ENCODE measurements at regions not wholly inside any gene's neighbourhood (a gene's known extent, or its start where the extent isn't known, plus 50 kb on each side); places are given as distances from the start of the nearest gene placed in this dataset.

DNA sequence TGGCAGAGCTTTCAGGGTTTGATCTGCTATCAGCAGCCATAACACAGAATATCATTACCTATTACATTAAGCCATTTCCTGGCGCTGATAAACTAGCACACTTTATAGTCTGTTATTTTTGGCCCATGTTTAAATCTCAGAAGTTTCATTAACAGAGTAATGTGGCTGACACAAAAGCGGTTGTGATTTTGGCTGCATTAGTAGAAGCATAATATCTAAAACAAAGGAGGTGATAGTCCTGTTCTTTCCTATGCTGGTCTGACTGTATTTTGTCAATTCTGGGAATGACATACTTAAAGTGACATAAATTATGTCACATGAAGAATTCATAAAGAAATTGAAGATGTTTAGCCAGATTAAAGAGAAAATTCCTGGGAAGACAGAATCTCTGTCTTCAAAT lies 151.3 kb upstream of the KCND3 start:
- TF ChIP-seq EZH2phosphoT487 (IDR thresholded peaks at IDR 0.05; ENCODE audit: unreplicated experiment): no peak
- TF ChIP-seq POLR2AphosphoS5 (IDR thresholded peaks at IDR 0.05; ENCODE audit: low read depth): no peak
- Histone ChIP-seq H4K20me1 (replicated peaks; ENCODE audit: insufficient read depth) (no peaks in the 10 kb centered on the region), H2AFZ (no peak overlapping the region), H3K9me2 (ENCODE audit: insufficient read depth) (0 out of 2 replicates have a peak, but pooled peaks cover 6% of the 10 kb centered on the region), H3K27me3 (ENCODE audit: insufficient read depth) (no peaks in the 10 kb centered on the region), H3F3A (replicated peaks; ENCODE audit: low read depth) (no peaks in the 10 kb centered on the region), H3K4me2 (no peak overlapping the region), H3K4me1 (ENCODE audit: insufficient read depth) (no peaks in the 10 kb centered on the region), H3K4me3 (no peak overlapping the region), H3K36me3 (ENCODE audit: insufficient read depth) (no peaks in the 10 kb centered on the region), H3K79me2 (replicated peaks; ENCODE audit: insufficient read depth) (no peaks in the 10 kb centered on the region), H3K27ac (ENCODE audit: low read depth) (no peak overlapping the region)
- H3K27ac Mint-ChIP-seq: no peak overlapping the region
- H3K36me3 Mint-ChIP-seq (ENCODE audit: low read depth): no peaks in the 10 kb centered on the region
- no peaks in the 10 kb centered on the region for H3K4me1 Mint-ChIP-seq
- H3K9me3 Mint-ChIP-seq: no peaks in the 10 kb centered on the region
- no peak for DNase-seq (ENCODE audit: low spot score)
- H3K4me3 Mint-ChIP-seq: no peak overlapping the region
- peaks cover under 1% of the 10 kb centered on the region for H3K27me3 Mint-ChIP-seq (ENCODE audit: insufficient read depth, low read depth, poor library complexity)
- ATAC-seq: no peak

DNA sequence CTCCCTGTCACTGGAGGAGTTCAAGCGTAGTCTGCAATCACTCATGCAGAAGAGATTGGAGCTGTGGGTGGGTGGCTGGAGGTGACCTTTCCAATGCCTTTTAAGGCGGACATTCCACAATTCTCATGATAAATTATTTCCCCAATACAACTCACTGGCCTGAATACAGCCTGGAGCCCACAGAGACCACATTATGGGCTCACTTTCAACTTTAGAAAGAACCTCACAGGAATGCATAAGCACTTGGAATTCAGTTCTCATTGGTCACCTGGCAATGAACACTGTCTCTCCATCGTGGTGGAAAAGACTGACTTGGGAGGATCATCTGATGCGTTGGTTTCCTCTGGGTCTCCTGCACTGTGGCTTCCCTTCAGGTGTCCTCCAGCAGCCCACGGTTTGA lies 151.8 kb upstream of the KCND3 start:
- DNase-seq (ENCODE audit: low spot score) (no peak), ATAC-seq (no peak)
- Histone ChIP-seq H3K4me3 (no peak overlapping the region), H3F3A (replicated peaks; ENCODE audit: low read depth) (no peaks in the 10 kb centered on the region), H3K4me1 (ENCODE audit: insufficient read depth) (no peaks in the 10 kb centered on the region), H3K27ac (ENCODE audit: low read depth) (no peak overlapping the region), H3K27me3 (ENCODE audit: insufficient read depth) (no peaks in the 10 kb centered on the region), H4K20me1 (replicated peaks; ENCODE audit: insufficient read depth) (no peaks in the 10 kb centered on the region), H3K36me3 (ENCODE audit: insufficient read depth) (no peaks in the 10 kb centered on the region), H3K9me2 (ENCODE audit: insufficient read depth) (0 out of 2 replicates have a peak, but pooled peaks cover 6% of the 10 kb centered on the region), H3K79me2 (replicated peaks; ENCODE audit: insufficient read depth) (no peaks in the 10 kb centered on the region), H2AFZ (no peak overlapping the region), H3K4me2 (no peak overlapping the region)
- Mint-ChIP-seq H3K4me3 (no peak overlapping the region), H3K27me3 (ENCODE audit: insufficient read depth, low read depth, poor library complexity) (no peaks in the 10 kb centered on the region), H3K4me1 (no peaks in the 10 kb centered on the region), H3K9me3 (no peaks in the 10 kb centered on the region), H3K27ac (no peak overlapping the region), H3K36me3 (ENCODE audit: low read depth) (no peaks in the 10 kb centered on the region)
- TF ChIP-seq, protein P1, sequence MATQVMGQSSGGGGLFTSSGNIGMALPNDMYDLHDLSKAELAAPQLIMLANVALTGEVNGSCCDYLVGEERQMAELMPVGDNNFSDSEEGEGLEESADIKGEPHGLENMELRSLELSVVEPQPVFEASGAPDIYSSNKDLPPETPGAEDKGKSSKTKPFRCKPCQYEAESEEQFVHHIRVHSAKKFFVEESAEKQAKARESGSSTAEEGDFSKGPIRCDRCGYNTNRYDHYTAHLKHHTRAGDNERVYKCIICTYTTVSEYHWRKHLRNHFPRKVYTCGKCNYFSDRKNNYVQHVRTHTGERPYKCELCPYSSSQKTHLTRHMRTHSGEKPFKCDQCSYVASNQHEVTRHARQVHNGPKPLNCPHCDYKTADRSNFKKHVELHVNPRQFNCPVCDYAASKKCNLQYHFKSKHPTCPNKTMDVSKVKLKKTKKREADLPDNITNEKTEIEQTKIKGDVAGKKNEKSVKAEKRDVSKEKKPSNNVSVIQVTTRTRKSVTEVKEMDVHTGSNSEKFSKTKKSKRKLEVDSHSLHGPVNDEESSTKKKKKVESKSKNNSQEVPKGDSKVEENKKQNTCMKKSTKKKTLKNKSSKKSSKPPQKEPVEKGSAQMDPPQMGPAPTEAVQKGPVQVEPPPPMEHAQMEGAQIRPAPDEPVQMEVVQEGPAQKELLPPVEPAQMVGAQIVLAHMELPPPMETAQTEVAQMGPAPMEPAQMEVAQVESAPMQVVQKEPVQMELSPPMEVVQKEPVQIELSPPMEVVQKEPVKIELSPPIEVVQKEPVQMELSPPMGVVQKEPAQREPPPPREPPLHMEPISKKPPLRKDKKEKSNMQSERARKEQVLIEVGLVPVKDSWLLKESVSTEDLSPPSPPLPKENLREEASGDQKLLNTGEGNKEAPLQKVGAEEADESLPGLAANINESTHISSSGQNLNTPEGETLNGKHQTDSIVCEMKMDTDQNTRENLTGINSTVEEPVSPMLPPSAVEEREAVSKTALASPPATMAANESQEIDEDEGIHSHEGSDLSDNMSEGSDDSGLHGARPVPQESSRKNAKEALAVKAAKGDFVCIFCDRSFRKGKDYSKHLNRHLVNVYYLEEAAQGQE (IDR thresholded peaks at IDR 0.05; ENCODE audit: unreplicated experiment): no peak
- TF ChIP-seq NANOG (IDR thresholded peaks at IDR 0.05; ENCODE audit: borderline replicate concordance) (no peak), STAT1 (IDR thresholded peaks at IDR 0.05; ENCODE audit: unreplicated experiment) (no peak)

DNA sequence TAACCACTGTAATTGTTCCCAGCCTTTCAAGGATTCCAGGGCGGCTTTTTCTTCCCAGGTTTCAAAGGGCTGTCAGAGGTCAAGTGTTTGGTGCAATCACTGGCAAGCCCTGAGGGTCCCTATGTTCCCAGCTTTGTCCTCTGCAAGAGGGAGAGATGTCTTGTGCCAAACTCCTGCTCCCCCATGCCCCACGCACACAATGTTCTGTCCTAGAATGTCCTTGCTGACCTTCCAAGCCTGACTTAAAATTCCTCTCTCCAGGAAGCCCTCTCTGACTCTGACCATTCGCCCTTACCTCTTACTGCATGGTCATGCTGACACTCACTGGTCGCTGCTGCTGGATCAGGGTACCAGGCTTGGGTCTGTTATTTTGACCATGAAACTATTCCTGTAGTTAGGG lies 152.5 kb upstream of the KCND3 start:
- Histone ChIP-seq H3K4me2 (no peak overlapping the region), H3K27ac (ENCODE audit: low read depth) (no peak overlapping the region), H3K27me3 (ENCODE audit: insufficient read depth) (no peaks in the 10 kb centered on the region), H3F3A (replicated peaks; ENCODE audit: low read depth) (no peaks in the 10 kb centered on the region), H3K4me1 (ENCODE audit: insufficient read depth) (no peaks in the 10 kb centered on the region), H4K20me1 (replicated peaks; ENCODE audit: insufficient read depth) (no peaks in the 10 kb centered on the region), H3K36me3 (ENCODE audit: insufficient read depth) (no peaks in the 10 kb centered on the region), H3K9me2 (ENCODE audit: insufficient read depth) (0 out of 2 replicates have a peak, but pooled peaks cover 6% of the 10 kb centered on the region), H3K79me2 (replicated peaks; ENCODE audit: insufficient read depth) (no peaks in the 10 kb centered on the region), H2AFZ (no peak overlapping the region), H3K4me3 (no peak overlapping the region)
- Mint-ChIP-seq H3K4me1 (no peaks in the 10 kb centered on the region), H3K27me3 (ENCODE audit: insufficient read depth, low read depth, poor library complexity) (no peaks in the 10 kb centered on the region), H3K36me3 (ENCODE audit: low read depth) (no peaks in the 10 kb centered on the region), H3K9me3 (no peaks in the 10 kb centered on the region), H3K4me3 (no peak overlapping the region), H3K27ac (0 out of 2 replicates have a peak overlapping the region, but pooled peaks have one; percentile 6)
- no peak for ATAC-seq
- no peak for DNase-seq (ENCODE audit: low spot score)
- TF ChIP-seq, protein P2, sequence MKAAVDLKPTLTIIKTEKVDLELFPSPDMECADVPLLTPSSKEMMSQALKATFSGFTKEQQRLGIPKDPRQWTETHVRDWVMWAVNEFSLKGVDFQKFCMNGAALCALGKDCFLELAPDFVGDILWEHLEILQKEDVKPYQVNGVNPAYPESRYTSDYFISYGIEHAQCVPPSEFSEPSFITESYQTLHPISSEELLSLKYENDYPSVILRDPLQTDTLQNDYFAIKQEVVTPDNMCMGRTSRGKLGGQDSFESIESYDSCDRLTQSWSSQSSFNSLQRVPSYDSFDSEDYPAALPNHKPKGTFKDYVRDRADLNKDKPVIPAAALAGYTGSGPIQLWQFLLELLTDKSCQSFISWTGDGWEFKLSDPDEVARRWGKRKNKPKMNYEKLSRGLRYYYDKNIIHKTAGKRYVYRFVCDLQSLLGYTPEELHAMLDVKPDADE (IDR thresholded peaks at IDR 0.05): no peak
- TF ChIP-seq NANOG (IDR thresholded peaks at IDR 0.05; ENCODE audit: borderline replicate concordance): no peak
- no peak for TF ChIP-seq POLR2AphosphoS5 (IDR thresholded peaks at IDR 0.05; ENCODE audit: low read depth)
- no peak for TF ChIP-seq ZNF114 (CRISPR knock-in tag; IDR thresholded peaks at IDR 0.05)
